ENCODE measurements at regions not wholly inside any gene's neighbourhood (a gene's known extent, or its start where the extent isn't known, plus 50 kb on each side); places are given as distances from the start of the nearest gene placed in this dataset.

DNA sequence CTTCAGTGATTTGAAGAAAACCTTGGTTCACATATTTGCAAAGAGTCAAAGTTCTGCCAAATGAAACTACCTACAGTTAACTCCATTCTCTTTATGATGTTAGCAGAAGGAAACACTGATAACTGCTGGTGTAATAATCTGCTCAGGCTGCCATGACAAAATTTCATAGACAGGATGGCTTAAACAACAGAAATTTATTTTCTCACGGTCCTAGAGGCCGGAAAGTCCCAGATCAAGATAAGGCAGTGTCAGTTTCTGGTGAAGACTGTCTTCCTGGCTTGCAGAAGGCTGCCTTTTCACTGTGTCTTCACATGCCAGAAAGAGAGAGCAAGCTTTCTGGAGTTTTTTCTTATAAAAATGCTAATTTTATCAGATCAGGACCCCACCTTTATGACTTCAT, 102.4 kb upstream of the PARP8 start:
- TF ChIP-seq, protein P1, sequence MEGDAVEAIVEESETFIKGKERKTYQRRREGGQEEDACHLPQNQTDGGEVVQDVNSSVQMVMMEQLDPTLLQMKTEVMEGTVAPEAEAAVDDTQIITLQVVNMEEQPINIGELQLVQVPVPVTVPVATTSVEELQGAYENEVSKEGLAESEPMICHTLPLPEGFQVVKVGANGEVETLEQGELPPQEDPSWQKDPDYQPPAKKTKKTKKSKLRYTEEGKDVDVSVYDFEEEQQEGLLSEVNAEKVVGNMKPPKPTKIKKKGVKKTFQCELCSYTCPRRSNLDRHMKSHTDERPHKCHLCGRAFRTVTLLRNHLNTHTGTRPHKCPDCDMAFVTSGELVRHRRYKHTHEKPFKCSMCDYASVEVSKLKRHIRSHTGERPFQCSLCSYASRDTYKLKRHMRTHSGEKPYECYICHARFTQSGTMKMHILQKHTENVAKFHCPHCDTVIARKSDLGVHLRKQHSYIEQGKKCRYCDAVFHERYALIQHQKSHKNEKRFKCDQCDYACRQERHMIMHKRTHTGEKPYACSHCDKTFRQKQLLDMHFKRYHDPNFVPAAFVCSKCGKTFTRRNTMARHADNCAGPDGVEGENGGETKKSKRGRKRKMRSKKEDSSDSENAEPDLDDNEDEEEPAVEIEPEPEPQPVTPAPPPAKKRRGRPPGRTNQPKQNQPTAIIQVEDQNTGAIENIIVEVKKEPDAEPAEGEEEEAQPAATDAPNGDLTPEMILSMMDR (IDR thresholded peaks at IDR 0.05) = no peak
- no peak for TF ChIP-seq POLR2AphosphoS5 (IDR thresholded peaks at IDR 0.05; ENCODE audit: low read depth, low read length)

Data from Panc1 (cell line).